Brain microvascular endothelial cell (primary cell): ENCODE measurements at regions not wholly inside any gene's neighbourhood (a gene's known extent, or its start where the extent isn't known, plus 50 kb on each side); places are given as distances from the start of the nearest gene placed in this dataset.
A peak's percentile ranks its signal among the peaks of the same experiment; 100 is the strongest.

Experiments
- DNase-seq: peaks from one replicate; pipeline ENCODE4 v3.0.0-alpha.2; 2020
- H3K27ac ChIP-seq: fragments of 250-450 bp; sonication (Bioruptor Pico); 2 replicates; pipeline ENCODE4 v1.5.1; 2020; ENCODE audit warnings: mild to moderate bottlenecking, moderate library complexity
- H3K27me3 ChIP-seq: fragments of 250-450 bp; sonication (Bioruptor Pico); replicated peaks from 2 replicates; pipeline ENCODE4 v1.5.1; 2020; ENCODE audit warnings: mild to moderate bottlenecking
- H3K36me3 ChIP-seq: fragments of 250-450 bp; sonication (Bioruptor Pico); replicated peaks from 2 replicates; pipeline ENCODE4 v1.5.1; 2020; ENCODE audit warnings: mild to moderate bottlenecking
- H3K4me3 ChIP-seq: 2 replicates; pipeline ENCODE4 v1.5.1; 2011; ENCODE audit warnings: low read depth, mild to moderate bottlenecking, control low read depth, low read length, moderate library complexity
- in situ Hi-C: cut with HindIII; loops from 2 replicates; pipeline ENCODE4 v1.10.0; 2017; ENCODE audit warnings: low sequenced_read_pairs, low pct_ligation_motif_present
- TF ChIP-seq, protein P1 (sequence below): IDR thresholded peaks from 2 replicates; pipeline ENCODE4 v1.5.1; 2011; ENCODE audit warnings: low read depth, mild to moderate bottlenecking, moderate library complexity, low read length, control low read depth, inconsistent platforms; ENCODE audit errors: missing control alignments

GRCh38 chr7:136664537-136664936 is 203.9 kb upstream of the CHRM2 start:
- DNase-seq: no peak
- Histone ChIP-seq H3K36me3 (no peaks in the 10 kb centered on the region), H3K4me3 (no peak overlapping the region), H3K27me3 (no peaks in the 10 kb centered on the region), H3K27ac (no peak overlapping the region)
- in situ Hi-C loops: no loop called here
- TF ChIP-seq, protein P1, sequence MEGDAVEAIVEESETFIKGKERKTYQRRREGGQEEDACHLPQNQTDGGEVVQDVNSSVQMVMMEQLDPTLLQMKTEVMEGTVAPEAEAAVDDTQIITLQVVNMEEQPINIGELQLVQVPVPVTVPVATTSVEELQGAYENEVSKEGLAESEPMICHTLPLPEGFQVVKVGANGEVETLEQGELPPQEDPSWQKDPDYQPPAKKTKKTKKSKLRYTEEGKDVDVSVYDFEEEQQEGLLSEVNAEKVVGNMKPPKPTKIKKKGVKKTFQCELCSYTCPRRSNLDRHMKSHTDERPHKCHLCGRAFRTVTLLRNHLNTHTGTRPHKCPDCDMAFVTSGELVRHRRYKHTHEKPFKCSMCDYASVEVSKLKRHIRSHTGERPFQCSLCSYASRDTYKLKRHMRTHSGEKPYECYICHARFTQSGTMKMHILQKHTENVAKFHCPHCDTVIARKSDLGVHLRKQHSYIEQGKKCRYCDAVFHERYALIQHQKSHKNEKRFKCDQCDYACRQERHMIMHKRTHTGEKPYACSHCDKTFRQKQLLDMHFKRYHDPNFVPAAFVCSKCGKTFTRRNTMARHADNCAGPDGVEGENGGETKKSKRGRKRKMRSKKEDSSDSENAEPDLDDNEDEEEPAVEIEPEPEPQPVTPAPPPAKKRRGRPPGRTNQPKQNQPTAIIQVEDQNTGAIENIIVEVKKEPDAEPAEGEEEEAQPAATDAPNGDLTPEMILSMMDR: no peak

DNA sequence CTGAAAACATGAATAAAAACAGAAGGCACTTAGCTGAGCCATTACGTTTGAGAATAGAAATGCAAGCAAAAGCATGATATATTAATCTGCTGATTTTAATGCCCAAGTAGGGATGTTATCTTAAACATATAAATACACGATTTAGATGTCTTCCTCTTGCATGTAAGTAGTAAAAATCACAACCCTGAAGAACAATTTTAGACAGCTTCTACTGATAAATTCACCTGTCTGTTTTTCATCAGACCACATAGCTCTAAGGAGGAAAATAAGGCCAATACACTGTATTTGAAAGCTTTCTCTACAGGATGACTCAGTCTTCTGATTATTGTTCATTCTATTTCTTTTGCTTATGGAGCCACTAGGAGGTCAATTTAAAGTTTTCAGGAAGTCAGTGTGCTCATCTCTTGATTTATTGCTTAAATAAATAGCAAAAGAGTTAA is 210.9 kb upstream of the CHRM2 start:
- DNase-seq: no peak
- TF ChIP-seq, protein P1: no peak
- Histone ChIP-seq H3K27me3 (no peaks in the 10 kb centered on the region), H3K4me3 (no peak overlapping the region), H3K27ac (no peak overlapping the region), H3K36me3 (no peaks in the 10 kb centered on the region)
- in situ Hi-C loops: no loop called here

GRCh38 chr7:136656516-136656915 is 211.9 kb upstream of the CHRM2 start:
- H3K27ac ChIP-seq: no peak overlapping the region
- DNase-seq: no peak
- no peak overlapping the region for H3K4me3 ChIP-seq
- no peaks in the 10 kb centered on the region for H3K36me3 ChIP-seq
- no peaks in the 10 kb centered on the region for H3K27me3 ChIP-seq
- TF ChIP-seq, protein P1: no peak
- in situ Hi-C loops: no loop called here

GRCh38 chr7:136655414-136655813 is 213.0 kb upstream of the CHRM2 start:
- Histone ChIP-seq H3K36me3 (no peaks in the 10 kb centered on the region), H3K27me3 (no peaks in the 10 kb centered on the region), H3K4me3 (no peak overlapping the region), H3K27ac (no peak overlapping the region)
- TF ChIP-seq, protein P1: no peak
- in situ Hi-C loops: no loop called here
- no peak for DNase-seq

GRCh38 chr7:136654406-136654805 is 214.0 kb upstream of the CHRM2 start:
- TF ChIP-seq, protein P1: no peak
- Histone ChIP-seq H3K27me3 (no peaks in the 10 kb centered on the region), H3K4me3 (no peak overlapping the region), H3K27ac (peak overlapping the region; percentile 7), H3K36me3 (no peaks in the 10 kb centered on the region)
- in situ Hi-C loops: no loop called here
- DNase-seq: peak; percentile 15

DNA sequence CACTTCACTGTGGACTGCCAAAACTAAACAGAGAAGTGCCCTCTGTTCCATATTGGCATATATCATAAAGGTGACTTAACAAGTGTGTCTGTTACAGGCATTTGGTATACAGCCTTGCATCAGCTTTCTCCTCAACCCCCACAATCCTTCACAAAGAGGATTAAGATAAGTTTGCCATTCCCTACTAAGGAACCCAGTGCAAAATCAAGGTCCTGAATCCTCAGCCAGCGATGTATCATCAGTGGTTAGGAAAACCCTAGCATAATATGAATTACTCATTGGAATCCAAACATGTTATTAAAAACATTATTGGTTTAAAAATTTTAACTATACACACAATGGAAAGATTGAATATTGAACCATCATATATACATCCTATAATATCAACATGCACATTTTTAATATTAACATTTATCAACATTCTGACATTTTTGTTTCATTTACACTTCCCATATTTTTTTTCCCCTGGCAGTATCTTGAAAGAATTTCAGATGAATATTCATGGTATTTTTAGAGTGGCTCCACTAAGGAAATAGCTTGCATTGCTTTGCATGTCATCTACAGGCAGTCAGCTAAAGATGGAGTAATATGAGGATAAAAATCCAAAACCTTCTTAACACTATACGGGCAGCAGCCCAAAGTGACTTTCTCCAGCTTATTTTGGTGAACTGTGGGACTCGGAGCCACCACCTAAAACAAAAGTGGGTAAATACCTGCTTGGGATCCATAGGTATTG is 215.6 kb upstream of the CHRM2 start:
- Histone ChIP-seq H3K36me3 (no peaks in the 10 kb centered on the region), H3K27me3 (no peaks in the 10 kb centered on the region), H3K4me3 (no peak overlapping the region), H3K27ac (peak overlapping the region; percentile 27)
- in situ Hi-C loops: no loop called here
- peak; percentile 14 for DNase-seq
- TF ChIP-seq, protein P1: no peak
